Activated T-cell treated with anti-CD3 and anti-CD28 coated beads, Interleukin-2, amount 50 U/mL, for 48 hours (primary cell): ENCODE measurements at regions not wholly inside any gene's neighbourhood (a gene's known extent, or its start where the extent isn't known, plus 50 kb on each side); places are given as distances from the start of the nearest gene placed in this dataset.

ENCODE experiments used
- DNase-seq, 2 experiments: peaks; one replicate each; pipeline ENCODE4 v3.0.0-alpha.2; 2020

DNA sequence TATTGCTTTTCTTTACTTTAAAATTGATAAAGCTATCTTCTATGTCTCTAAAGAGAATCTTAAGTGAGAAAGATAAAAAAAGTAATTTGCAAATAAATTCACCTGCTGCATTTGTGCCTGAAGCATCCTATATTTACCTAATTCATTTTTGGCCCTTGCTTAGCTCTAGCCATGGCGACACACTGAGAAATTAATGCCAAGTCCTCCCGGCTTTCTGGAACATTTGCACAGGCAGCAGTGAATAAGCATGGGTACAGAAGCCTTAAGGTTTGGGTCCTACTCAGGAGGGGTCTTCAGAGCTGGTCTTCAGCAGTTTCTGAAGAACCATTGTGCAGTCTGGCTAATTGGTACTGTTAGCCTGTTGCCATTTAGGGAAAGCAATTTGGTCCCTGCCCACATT is 73.9 kb upstream of the ZEB2 start:
- no peak for DNase-seq

- DNase-seq, result no peak
Measured at GRCh38 chr2:144592500-144593256, 72.8 kb upstream of the ZEB2 start.

DNA sequence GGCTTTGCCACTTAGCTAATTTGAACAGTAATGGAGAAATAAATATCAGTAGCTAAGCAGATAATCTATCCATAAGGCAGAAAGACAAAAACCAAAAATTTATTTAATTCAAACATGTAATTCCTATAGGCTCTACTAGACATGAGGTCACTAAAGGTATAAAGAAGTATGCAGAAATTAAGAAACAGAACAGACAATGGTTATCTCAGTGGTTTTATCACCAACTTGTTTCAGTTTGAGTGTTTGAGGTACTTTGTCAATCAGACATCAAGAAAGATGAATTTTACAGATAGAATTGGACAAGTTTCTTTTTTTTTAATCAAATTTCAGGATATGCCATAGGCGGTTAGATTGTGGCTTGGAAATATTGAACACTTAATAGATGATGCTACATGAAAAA is 67.4 kb upstream of the ZEB2 start:
- DNase-seq, result no peak

- no peak for DNase-seq
Measured at GRCh38 chr2:144586476-144586875, 66.6 kb upstream of the ZEB2 start.

DNA sequence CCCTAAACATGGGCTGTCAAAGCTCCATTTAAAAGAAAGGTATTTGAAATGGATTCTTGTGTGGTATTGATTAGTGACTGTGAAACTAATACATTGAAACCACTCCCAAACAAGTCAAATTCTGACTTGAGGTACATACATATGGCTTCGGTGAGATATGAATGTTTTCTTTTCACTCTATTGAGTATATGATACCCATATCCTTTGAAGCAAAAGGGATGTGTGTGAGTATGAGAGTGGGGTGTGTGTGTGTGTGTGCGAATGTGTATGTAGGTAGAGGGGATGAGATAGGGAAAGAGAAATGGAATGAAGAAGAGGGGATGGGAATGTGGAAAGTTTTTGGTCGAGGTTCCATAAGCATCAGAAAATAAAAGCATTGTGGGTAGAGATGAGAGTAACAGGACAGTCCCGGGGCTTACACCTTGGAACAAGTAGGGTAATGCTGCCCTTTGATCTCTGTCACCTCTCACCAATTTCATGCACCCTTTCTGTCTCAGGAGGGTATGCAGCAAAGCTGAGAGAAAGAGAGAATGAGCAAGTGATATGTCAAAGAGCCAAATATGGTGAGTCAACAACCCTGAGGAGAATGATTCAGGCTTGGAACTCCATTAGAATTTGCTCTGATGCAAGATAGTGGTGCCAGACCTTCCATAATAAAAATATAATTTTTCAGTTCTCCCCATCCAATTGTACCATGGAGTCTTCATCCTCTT is 64.0 kb upstream of the ZEB2 start:
- no peak for DNase-seq

- DNase-seq, result no peak
Measured at GRCh38 chr2:144583381-144583729, 63.4 kb upstream of the ZEB2 start.

- no peak for DNase-seq
Measured at GRCh38 chr2:144582651-144583380, 62.9 kb upstream of the ZEB2 start.

DNA sequence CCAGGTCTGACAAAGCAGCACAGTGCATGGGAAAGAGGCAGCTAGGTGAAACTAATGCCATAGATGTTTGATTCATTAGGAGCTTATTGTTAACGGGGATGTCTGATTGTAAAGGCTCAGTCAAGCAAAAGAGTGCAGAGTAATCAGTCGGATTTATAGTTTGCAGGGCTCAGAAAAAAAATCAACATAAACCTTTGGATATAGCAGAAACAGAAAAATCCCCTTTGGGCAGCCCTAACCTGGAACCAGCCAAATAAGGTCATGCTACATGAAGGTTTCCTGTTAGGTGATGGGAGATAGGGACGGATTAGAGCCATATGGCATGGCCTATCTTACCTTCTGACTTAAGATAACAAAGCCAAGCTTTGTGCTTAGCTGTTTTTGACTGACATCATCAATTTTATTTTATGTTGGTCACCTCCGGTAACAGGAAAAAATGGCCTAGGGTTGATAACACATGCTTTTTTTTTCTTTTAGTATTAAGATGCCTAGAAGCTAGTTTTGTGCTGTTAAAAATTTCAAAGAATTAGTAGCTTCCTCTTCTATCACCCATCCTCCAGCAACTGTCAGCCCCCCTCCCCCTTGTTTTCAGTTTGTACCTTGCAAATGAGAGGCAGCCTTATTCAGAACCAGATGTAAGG is 60.7 kb upstream of the ZEB2 start:
- DNase-seq, result no peak

- DNase-seq, result no peak
Measured at GRCh38 chr2:144579556-144579955, 59.6 kb upstream of the ZEB2 start.

DNA sequence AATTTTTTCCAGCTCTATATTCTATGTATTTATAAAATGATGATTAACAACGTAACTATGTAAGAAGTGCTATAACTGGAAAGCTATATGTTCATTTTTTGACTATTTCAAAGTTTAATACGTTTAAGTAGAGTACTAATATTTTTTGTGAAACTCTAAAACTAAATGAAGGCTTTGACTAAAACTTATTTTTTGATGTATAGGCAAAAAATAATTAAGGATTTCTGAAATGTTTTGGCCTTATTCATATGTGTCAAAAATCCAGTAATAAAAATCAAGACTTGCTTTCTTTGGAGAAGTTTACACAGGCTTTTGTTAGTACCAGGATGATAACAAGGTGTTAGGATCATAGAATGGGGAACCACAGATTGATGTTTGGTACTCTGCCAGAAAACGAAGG is 58.2 kb upstream of the ZEB2 start:
- no peak for DNase-seq

- DNase-seq, result no peak
Measured at GRCh38 chr2:144572977-144573376, 53.1 kb upstream of the ZEB2 start.

GRCh38 chr2:144571770-144572169 is 51.9 kb upstream of the ZEB2 start:
- no peak for DNase-seq

- DNase-seq, result no peak
Measured at GRCh38 chr2:144570566-144570965, 50.6 kb upstream of the ZEB2 start.
